ENCODE measurements at regions not wholly inside any gene's neighbourhood (a gene's known extent, or its start where the extent isn't known, plus 50 kb on each side); places are given as distances from the start of the nearest gene placed in this dataset.

DNA sequence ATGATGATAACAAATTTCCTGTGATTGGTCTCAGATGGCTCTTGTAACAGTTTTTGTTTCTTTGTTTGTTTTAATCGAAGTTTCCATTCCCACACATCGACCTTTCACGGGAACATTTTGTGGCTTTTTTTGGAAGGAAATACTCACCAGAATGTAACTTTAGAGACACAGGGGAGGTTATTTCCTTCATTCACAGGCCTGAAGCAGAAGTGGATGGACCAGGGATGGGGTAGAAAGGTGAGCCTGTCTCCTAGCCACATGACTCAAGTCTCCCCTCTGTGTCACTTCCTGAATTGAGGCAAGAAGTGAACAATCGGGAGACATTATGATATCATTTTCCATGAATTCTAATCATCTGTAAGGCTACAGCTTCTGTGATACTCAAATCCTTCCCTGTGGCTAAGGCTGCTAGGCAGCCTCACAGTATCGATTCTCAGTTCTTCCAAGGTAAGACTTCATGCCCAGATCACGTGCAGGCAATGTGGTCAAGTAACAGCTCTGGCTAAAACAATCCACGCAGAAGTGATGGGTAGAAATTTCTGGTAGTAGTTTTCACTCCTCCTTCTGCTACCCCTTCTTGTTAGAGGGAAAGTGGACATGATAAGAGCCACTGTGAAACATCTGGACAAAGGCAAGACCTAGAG, 203.9 kb upstream of the NEBL start:
- in situ Hi-C loops (cut with HindIII; ENCODE audit: low pct_unique_long_range_greater_than_20kb, low sequenced_read_pairs) (no loop called here), intact Hi-C loops (cut with micrococcal nuclease; ENCODE audit: unreplicated experiment) (no loop called here)
- TF ChIP-seq SIN3A (IDR thresholded peaks at IDR 0.05; ENCODE audit: borderline replicate concordance, insufficient read depth, low read depth, low read length), result no peak
- TF ChIP-seq TCF7L2 (IDR thresholded peaks at IDR 0.05; ENCODE audit: low read depth, low read length), result no peak
- TF ChIP-seq, protein P1, sequence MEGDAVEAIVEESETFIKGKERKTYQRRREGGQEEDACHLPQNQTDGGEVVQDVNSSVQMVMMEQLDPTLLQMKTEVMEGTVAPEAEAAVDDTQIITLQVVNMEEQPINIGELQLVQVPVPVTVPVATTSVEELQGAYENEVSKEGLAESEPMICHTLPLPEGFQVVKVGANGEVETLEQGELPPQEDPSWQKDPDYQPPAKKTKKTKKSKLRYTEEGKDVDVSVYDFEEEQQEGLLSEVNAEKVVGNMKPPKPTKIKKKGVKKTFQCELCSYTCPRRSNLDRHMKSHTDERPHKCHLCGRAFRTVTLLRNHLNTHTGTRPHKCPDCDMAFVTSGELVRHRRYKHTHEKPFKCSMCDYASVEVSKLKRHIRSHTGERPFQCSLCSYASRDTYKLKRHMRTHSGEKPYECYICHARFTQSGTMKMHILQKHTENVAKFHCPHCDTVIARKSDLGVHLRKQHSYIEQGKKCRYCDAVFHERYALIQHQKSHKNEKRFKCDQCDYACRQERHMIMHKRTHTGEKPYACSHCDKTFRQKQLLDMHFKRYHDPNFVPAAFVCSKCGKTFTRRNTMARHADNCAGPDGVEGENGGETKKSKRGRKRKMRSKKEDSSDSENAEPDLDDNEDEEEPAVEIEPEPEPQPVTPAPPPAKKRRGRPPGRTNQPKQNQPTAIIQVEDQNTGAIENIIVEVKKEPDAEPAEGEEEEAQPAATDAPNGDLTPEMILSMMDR (IDR thresholded peaks at IDR 0.05), result no peak
- TF ChIP-seq POLR2AphosphoS5 (IDR thresholded peaks at IDR 0.05; ENCODE audit: low read depth, low read length), result no peak
- TF ChIP-seq, protein P2, sequence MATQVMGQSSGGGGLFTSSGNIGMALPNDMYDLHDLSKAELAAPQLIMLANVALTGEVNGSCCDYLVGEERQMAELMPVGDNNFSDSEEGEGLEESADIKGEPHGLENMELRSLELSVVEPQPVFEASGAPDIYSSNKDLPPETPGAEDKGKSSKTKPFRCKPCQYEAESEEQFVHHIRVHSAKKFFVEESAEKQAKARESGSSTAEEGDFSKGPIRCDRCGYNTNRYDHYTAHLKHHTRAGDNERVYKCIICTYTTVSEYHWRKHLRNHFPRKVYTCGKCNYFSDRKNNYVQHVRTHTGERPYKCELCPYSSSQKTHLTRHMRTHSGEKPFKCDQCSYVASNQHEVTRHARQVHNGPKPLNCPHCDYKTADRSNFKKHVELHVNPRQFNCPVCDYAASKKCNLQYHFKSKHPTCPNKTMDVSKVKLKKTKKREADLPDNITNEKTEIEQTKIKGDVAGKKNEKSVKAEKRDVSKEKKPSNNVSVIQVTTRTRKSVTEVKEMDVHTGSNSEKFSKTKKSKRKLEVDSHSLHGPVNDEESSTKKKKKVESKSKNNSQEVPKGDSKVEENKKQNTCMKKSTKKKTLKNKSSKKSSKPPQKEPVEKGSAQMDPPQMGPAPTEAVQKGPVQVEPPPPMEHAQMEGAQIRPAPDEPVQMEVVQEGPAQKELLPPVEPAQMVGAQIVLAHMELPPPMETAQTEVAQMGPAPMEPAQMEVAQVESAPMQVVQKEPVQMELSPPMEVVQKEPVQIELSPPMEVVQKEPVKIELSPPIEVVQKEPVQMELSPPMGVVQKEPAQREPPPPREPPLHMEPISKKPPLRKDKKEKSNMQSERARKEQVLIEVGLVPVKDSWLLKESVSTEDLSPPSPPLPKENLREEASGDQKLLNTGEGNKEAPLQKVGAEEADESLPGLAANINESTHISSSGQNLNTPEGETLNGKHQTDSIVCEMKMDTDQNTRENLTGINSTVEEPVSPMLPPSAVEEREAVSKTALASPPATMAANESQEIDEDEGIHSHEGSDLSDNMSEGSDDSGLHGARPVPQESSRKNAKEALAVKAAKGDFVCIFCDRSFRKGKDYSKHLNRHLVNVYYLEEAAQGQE (IDR thresholded peaks at IDR 0.05; ENCODE audit: insufficient read depth in 1 of 2, low read depth in 2 of 2, low read length in 1 of 2), result no peak
- Histone ChIP-seq H3K4me3 (ENCODE audit: low read depth in 2 of 2, low read length in 2 of 2) (no peak overlapping the region), H3K4me1 (ENCODE audit: control insufficient read depth, insufficient read depth, low read length) (peaks cover 3% of the 10 kb centered on the region; the same call in 1 of the 2 replicates), H3K36me3 (ENCODE audit: control insufficient read depth, insufficient read depth, low read length) (no peaks in the 10 kb centered on the region), H3K9me3 (ENCODE audit: control insufficient read depth, insufficient read depth, low read depth, low read length) (no peaks in the 10 kb centered on the region), H3K27ac (ENCODE audit: low read length) (peak overlapping the region; percentile 57; the same call in 1 of the 2 replicates), H3K27me3 (ENCODE audit: control insufficient read depth, insufficient read depth, low read length) (no peaks in the 10 kb centered on the region)
- BruUV-seq (replicated peaks), result no TSS peak
- CTCF ChIA-PET, result no interaction called here
- no peak for ATAC-seq
- POLR2A ChIA-PET, result no interaction called here
- no peak for DNase-seq (ENCODE audit: low read depth, low spot score)

DNA sequence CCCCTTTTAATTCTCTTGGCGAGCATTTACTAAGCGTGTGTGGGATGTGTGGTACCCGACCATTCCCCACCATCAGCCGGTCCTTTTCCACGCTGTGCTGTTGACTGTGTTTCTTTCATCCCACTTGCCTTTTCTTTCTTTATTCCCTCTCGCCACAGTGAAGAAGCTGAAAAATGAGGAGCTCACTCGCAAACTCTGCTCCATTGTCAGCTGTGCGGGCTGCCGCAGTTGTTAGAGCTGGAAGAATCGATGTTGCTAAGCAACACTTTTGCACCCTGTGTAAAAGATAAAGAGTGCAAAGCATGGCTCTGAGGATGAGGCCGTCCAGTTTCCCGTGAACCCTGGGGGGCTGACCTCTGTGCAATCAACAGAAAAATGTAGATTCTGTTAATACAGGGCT, 203.1 kb upstream of the NEBL start:
- H3K36me3 ChIP-seq (ENCODE audit: control insufficient read depth, insufficient read depth, low read length), result no peaks in the 10 kb centered on the region
- no peak for ATAC-seq
- TF ChIP-seq TCF7L2 (IDR thresholded peaks at IDR 0.05; ENCODE audit: low read depth, low read length) (no peak), POLR2AphosphoS5 (IDR thresholded peaks at IDR 0.05; ENCODE audit: low read depth, low read length) (no peak), SIN3A (IDR thresholded peaks at IDR 0.05; ENCODE audit: borderline replicate concordance, insufficient read depth, low read depth, low read length) (no peak)
- TF ChIP-seq, protein P1 (IDR thresholded peaks at IDR 0.05), result no peak
- TF ChIP-seq, protein P2 (IDR thresholded peaks at IDR 0.05; ENCODE audit: insufficient read depth in 1 of 2, low read depth in 2 of 2, low read length in 1 of 2), result no peak
- no peak overlapping the region for H3K4me3 ChIP-seq (ENCODE audit: low read depth in 2 of 2, low read length in 2 of 2)
- no peak for DNase-seq (ENCODE audit: low read depth, low spot score)
- peaks cover 3% of the 10 kb centered on the region; the same call in 1 of the 2 replicates for H3K4me1 ChIP-seq (ENCODE audit: control insufficient read depth, insufficient read depth, low read length)
- intact Hi-C loops (cut with micrococcal nuclease; ENCODE audit: unreplicated experiment) (no loop called here), in situ Hi-C loops (cut with HindIII; ENCODE audit: low pct_unique_long_range_greater_than_20kb, low sequenced_read_pairs) (no loop called here)
- ChIA-PET CTCF (no interaction called here), POLR2A (interaction anchor here (0.6 kb wide), 1 partner anchor 46 kb away, joined by 3 read pairs; no protein-coding TSS in a partner anchor)
- BruUV-seq (replicated peaks), result no TSS peak
- no peaks in the 10 kb centered on the region for H3K9me3 ChIP-seq (ENCODE audit: control insufficient read depth, insufficient read depth, low read depth, low read length)
- H3K27ac ChIP-seq (ENCODE audit: low read length), result no peak overlapping the region
- H3K27me3 ChIP-seq (ENCODE audit: control insufficient read depth, insufficient read depth, low read length), result no peaks in the 10 kb centered on the region
